Gastroesophageal sphincter (tissue), 3 donors: ENCODE measurements at regions not wholly inside any gene's neighbourhood (a gene's known extent, or its start where the extent isn't known, plus 50 kb on each side); places are given as distances from the start of the nearest gene placed in this dataset.

Experiments
- CTCF ChIP-seq, 4 experiments: fragments of 200-600 bp in 2 of 4; fragments of 450-650 bp in 2 of 4; sonication (generic) in 1 of 4; IDR thresholded peaks; one replicate each; pipeline ENCODE4 v1.5.1; 2017 to 2019; ENCODE audit warnings: antibody characterized with exemption in 4 of 4, mild to moderate bottlenecking in 2 of 4, moderate library complexity in 2 of 4
- EP300 ChIP-seq: sonication (generic); formaldehyde crosslinking; IDR thresholded peaks from one replicate; pipeline ENCODE4 v1.6.1; 2017; ENCODE audit warnings: antibody characterized with exemption, mild to moderate bottlenecking
- POLR2AphosphoS5 ChIP-seq: sonication (generic); formaldehyde crosslinking; IDR thresholded peaks from one replicate; pipeline ENCODE4 v1.6.1; 2017; ENCODE audit warnings: antibody characterized with exemption

GRCh38 chr10:130479146-130479545 is 343.0 kb downstream of the GLRX3 start:
- TF ChIP-seq CTCF (IDR thresholded peaks at IDR 0.05) (no peak), EP300 (no peak), POLR2AphosphoS5 (no peak)
